ENCODE measurements at regions not wholly inside any gene's neighbourhood (a gene's known extent, or its start where the extent isn't known, plus 50 kb on each side); places are given as distances from the start of the nearest gene placed in this dataset.

DNA sequence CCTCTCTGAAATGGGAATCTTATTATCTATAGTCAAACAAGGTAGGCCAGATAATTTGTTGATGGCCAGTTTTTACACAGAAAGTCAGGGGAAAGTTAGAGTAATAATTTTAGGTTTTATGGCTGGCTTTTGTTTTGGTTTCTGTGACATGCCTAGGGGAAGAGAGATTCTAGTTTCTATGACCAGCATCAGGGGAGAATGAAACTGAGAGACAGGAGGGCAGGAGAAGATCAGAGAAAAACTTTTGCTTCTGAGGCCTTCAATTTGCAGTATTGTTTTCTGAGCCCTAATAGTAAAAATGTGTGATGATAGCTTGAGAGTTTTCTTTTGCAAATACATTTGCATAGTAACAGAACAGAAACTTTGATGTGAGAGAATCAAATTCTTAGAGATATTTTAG is 564.3 kb downstream of the ZNF608 start:
- no peaks in the 10 kb centered on the region for H3K9me3 ChIP-seq
- DNase-seq (ENCODE audit: low spot score) (no peak), ATAC-seq (ENCODE audit: insufficient number of reproducible peaks, low FRiP score, low read depth) (no peak)
- H3K4me1 ChIP-seq (ENCODE audit: control insufficient read depth in 1 of 2, low read depth in 2 of 2) = peaks cover 0 to 3% of the 10 kb centered on the region in 2 donors
- no peaks in the 10 kb centered on the region for H3K27me3 ChIP-seq (replicated peaks; ENCODE audit: insufficient read depth)
- H3K4me3 ChIP-seq = no peak overlapping the region
- H3K27ac ChIP-seq = no peak overlapping the region
- no peak for TF ChIP-seq CTCF (IDR thresholded peaks at IDR 0.05)
- H3K36me3 ChIP-seq = no peaks in the 10 kb centered on the region

GRCh38 chr5:124180875-124181461 is 565.5 kb downstream of the ZNF608 start:
- no peak for DNase-seq (ENCODE audit: low spot score)
- Histone ChIP-seq H3K4me3 (no peak overlapping the region), H3K36me3 (no peaks in the 10 kb centered on the region), H3K4me1 (ENCODE audit: control insufficient read depth in 1 of 2, low read depth in 2 of 2) (peaks cover 5 to 8% of the 10 kb centered on the region in 2 donors), H3K9me3 (no peaks in the 10 kb centered on the region), H3K27me3 (replicated peaks; ENCODE audit: insufficient read depth) (no peaks in the 10 kb centered on the region), H3K27ac (no peak overlapping the region)
- ATAC-seq (ENCODE audit: insufficient number of reproducible peaks, low FRiP score, low read depth) = no peak
- no peak for TF ChIP-seq CTCF (IDR thresholded peaks at IDR 0.05)

DNA sequence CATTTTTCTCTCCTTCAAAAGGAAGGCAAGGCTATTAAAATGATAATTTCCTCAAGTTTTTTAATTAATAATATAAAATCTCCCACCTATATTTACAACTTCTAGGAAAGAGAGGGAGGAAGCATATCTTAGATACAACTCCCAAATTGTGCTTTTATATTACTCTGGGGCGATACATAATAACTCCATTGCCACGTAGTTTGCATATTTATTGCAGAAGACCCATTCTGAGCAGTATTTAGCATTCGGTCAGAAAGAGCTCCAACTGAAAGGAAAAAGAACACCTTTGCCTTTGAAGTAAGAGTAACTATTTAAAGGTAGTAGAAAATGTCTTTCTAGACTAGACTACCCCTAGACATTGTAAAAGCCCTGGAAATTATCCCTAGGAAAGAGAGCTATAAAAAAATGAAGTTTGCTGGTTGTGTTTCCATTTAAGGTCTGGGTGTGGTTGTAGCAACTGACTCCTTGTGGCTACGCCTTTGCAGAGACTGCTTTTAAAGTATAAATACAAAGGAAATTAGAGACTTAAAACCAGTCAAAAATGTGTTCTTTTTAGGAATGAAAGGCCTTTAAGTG is 566.1 kb downstream of the ZNF608 start:
- no peak overlapping the region for H3K27ac ChIP-seq
- no peak for DNase-seq (ENCODE audit: low spot score)
- ATAC-seq (ENCODE audit: insufficient number of reproducible peaks, low FRiP score, low read depth) = no peak
- no peak overlapping the region for H3K4me3 ChIP-seq
- H3K4me1 ChIP-seq (ENCODE audit: control insufficient read depth in 1 of 2, low read depth in 2 of 2) = peaks cover 5 to 8% of the 10 kb centered on the region in 2 donors
- H3K9me3 ChIP-seq = no peaks in the 10 kb centered on the region
- TF ChIP-seq CTCF (IDR thresholded peaks at IDR 0.05) = no peak
- no peaks in the 10 kb centered on the region for H3K36me3 ChIP-seq
- no peaks in the 10 kb centered on the region for H3K27me3 ChIP-seq (replicated peaks; ENCODE audit: insufficient read depth)

- no peak for TF ChIP-seq CTCF (IDR thresholded peaks at IDR 0.05)
- ATAC-seq (ENCODE audit: insufficient number of reproducible peaks, low FRiP score, low read depth) = no peak
- H3K27ac ChIP-seq = no peak overlapping the region
Measured at GRCh38 chr5:124179819-124180218, 566.6 kb downstream of the ZNF608 start.

DNA sequence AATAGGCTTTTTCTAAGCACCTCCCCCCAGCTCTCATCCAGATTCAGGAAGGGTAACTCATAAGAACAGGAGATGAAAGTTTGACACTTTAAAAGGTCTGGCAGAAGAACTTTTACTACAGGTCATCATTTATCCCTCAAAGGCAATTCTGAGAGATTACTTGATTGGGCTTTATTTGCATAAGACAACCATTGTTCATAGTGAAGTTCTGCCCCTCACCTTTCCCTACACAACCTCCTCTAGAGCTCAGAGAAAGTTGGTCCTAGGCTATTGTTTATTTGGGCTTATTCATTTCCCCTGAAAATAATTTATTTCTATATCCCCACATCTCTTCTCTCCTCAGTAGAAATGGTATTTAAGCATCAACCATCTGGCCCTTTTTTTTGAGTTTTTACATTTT is 568.4 kb downstream of the ZNF608 start:
- Histone ChIP-seq H3K36me3 (no peaks in the 10 kb centered on the region), H3K4me1 (ENCODE audit: control insufficient read depth in 1 of 2, low read depth in 2 of 2) (peaks cover 5 to 8% of the 10 kb centered on the region in 2 donors), H3K9me3 (peaks cover 2% of the 10 kb centered on the region), H3K4me3 (no peak overlapping the region), H3K27me3 (replicated peaks; ENCODE audit: insufficient read depth) (no peaks in the 10 kb centered on the region), H3K27ac (no peak overlapping the region)
- TF ChIP-seq CTCF (IDR thresholded peaks at IDR 0.05) = no peak
- DNase-seq (ENCODE audit: low spot score) (no peak), ATAC-seq (ENCODE audit: insufficient number of reproducible peaks, low FRiP score, low read depth) (no peak)

More at GRCh38 chr5:124179819-124180218, 566.6 kb downstream of the ZNF608 start:
- no peaks in the 10 kb centered on the region for H3K9me3 ChIP-seq
- peaks cover 5 to 8% of the 10 kb centered on the region in 2 donors for H3K4me1 ChIP-seq (ENCODE audit: control insufficient read depth in 1 of 2, low read depth in 2 of 2)
- no peak overlapping the region for H3K4me3 ChIP-seq
- no peaks in the 10 kb centered on the region for H3K27me3 ChIP-seq (replicated peaks; ENCODE audit: insufficient read depth)
- DNase-seq (ENCODE audit: low spot score) = no peak
- H3K36me3 ChIP-seq = no peaks in the 10 kb centered on the region

Data from thoracic aorta (tissue), 2 donors.